ENCODE measurements at regions not wholly inside any gene's neighbourhood (a gene's known extent, or its start where the extent isn't known, plus 50 kb on each side); places are given as distances from the start of the nearest gene placed in this dataset.
"Not testable (repeated sequence)": the region's sequence is repeated elsewhere in the genome, so short reads cannot be mapped to it uniquely, and the experiment has no call there.

DNA sequence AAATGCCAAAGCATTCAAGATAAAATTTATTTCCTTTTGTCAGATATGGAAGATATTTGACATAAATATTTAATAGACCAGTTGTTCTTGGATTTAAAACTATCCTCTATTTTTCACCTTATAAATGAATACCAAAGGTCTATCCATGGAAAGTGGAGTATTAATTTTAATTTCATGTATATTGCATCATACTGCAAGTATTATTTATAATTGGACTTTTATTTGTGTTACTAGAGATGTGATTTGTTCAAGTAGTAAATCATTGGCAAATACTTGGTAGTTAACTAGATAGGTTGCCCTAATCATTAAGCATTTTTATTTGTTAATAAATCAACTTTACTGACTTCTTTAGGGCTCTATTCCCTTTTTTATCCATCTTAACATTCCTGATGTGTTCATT is 98.1 kb downstream of the CDC14C start:
- H3K27me3 ChIP-seq (ENCODE audit: control insufficient read depth, insufficient read depth, low read length) = no peaks in the 10 kb centered on the region
- TF ChIP-seq, protein P1, sequence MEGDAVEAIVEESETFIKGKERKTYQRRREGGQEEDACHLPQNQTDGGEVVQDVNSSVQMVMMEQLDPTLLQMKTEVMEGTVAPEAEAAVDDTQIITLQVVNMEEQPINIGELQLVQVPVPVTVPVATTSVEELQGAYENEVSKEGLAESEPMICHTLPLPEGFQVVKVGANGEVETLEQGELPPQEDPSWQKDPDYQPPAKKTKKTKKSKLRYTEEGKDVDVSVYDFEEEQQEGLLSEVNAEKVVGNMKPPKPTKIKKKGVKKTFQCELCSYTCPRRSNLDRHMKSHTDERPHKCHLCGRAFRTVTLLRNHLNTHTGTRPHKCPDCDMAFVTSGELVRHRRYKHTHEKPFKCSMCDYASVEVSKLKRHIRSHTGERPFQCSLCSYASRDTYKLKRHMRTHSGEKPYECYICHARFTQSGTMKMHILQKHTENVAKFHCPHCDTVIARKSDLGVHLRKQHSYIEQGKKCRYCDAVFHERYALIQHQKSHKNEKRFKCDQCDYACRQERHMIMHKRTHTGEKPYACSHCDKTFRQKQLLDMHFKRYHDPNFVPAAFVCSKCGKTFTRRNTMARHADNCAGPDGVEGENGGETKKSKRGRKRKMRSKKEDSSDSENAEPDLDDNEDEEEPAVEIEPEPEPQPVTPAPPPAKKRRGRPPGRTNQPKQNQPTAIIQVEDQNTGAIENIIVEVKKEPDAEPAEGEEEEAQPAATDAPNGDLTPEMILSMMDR (IDR thresholded peaks at IDR 0.05) = no peak
- no peak overlapping the region for H3K4me3 ChIP-seq (ENCODE audit: low read depth, low read length)
- no peaks in the 10 kb centered on the region for H3K79me2 ChIP-seq
- no peaks in the 10 kb centered on the region for H3K36me3 ChIP-seq (ENCODE audit: control insufficient read depth, insufficient read depth, low read length)
- no peak overlapping the region for H3K27ac ChIP-seq
- H3K9me3 ChIP-seq (ENCODE audit: control insufficient read depth, low read length) = no peaks in the 10 kb centered on the region
- H3K9ac ChIP-seq = no peak overlapping the region
- no peak overlapping the region for H2AFZ ChIP-seq
- no peak overlapping the region for H3K4me2 ChIP-seq (ENCODE audit: low read length)
- no peaks in the 10 kb centered on the region for H3K4me1 ChIP-seq

DNA sequence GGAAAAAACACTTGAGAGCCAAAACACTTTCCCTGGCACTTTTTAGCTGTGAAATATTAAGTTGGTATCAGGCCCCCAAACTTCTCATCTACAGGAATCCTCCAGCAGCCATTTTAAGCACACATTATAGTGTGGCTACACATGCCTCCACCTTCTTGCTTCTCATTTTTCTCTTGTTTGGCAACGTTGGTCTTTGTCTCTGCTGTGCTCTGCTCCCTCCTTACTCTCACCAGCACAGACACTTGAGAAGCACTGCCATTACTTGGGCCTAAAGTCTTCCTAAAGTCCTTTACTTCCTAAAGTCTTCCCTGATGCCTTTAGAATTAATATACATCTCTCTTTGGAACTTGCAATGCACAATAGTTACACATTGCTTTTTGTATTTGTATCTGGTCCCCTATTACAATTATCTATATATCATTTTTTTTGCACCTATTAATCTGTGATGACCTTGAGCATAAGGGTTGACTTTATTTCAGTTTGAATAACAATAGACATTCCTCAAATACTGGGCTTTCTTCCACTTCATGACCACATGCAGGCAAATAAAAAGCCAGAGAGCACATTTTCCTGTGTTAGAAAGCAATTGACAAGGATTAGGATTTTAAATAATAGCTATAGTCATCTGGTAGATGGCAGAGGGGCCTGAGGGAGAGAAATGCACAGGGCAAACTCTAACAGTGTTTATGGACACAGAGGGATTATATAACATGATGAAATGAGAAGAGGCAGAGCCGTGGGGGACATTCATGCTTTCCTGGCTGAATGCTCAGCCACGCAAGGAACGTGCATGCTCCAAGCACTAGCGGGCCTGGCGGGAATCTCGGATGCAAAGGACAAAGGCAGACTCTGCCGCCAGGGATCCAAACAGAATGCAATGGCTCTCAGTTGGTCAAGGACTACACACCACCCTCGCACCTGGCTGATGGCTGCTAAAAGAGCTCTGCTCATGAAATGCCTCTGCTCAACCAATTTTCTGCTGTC is 99.3 kb downstream of the CDC14C start:
- no peak overlapping the region for H3K4me2 ChIP-seq (ENCODE audit: low read length)
- no peaks in the 10 kb centered on the region for H3K27me3 ChIP-seq (ENCODE audit: control insufficient read depth, insufficient read depth, low read length)
- TF ChIP-seq, protein P1 (IDR thresholded peaks at IDR 0.05) = no peak
- H3K27ac ChIP-seq = no peak overlapping the region
- no peaks in the 10 kb centered on the region for H3K4me1 ChIP-seq
- H3K36me3 ChIP-seq (ENCODE audit: control insufficient read depth, insufficient read depth, low read length) = no peaks in the 10 kb centered on the region
- no peaks in the 10 kb centered on the region for H3K79me2 ChIP-seq
- no peak overlapping the region for H3K9ac ChIP-seq
- no peaks in the 10 kb centered on the region for H3K9me3 ChIP-seq (ENCODE audit: control insufficient read depth, low read length)
- H2AFZ ChIP-seq = no peak overlapping the region
- H3K4me3 ChIP-seq (ENCODE audit: low read depth, low read length) = no peak overlapping the region

DNA sequence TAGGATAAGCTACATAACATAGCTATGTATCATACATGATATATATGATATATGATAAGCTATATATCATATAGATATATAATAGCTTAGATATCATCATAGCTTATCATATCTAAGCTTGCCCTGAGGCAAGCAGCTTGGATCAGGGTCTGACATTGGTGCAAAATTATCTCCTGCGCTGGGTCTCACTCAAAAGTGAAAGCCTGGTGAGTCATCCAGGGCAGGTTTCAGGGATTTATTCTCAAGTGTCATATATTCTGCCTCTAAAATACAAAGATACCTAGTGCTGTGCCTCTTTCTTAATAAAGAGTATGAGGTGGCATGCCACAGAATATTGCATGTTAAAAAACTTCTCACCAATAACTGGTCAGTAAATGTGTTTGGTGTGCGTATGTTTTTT is 105.9 kb downstream of the CDC14C start:
- Histone ChIP-seq H3K4me1 (no peaks in the 10 kb centered on the region), H3K4me2 (ENCODE audit: low read length) (no peak overlapping the region), H3K9me3 (ENCODE audit: control insufficient read depth, low read length) (no peaks in the 10 kb centered on the region), H3K36me3 (ENCODE audit: control insufficient read depth, insufficient read depth, low read length) (no peaks in the 10 kb centered on the region), H3K9ac (no peak overlapping the region), H3K79me2 (no peaks in the 10 kb centered on the region), H2AFZ (no peak overlapping the region), H3K27ac (no peak overlapping the region), H3K4me3 (ENCODE audit: low read depth, low read length) (no peak overlapping the region), H3K27me3 (ENCODE audit: control insufficient read depth, insufficient read depth, low read length) (no peaks in the 10 kb centered on the region)
- TF ChIP-seq, protein P1 (IDR thresholded peaks at IDR 0.05) = no peak

DNA sequence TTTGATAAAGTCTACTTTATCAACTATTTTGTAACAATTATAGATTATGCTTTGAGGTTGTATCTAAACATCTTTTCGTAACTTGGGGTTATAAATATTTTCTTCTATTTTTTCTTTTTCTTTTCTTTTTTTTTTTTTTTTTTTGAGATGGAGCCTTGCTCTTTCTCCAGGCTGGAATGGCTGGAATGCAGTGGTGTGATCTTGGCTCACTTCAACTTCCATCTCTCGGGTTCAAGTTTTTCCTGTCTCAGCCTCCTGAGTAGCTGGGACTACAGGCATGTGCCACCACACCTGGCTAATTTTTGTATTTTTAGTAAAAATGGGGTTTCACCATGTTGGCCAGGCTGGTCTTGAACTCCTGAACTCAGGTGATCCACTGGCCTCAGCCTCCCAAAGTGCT is 108.8 kb downstream of the CDC14C start:
- H3K4me1 ChIP-seq; H3K9ac ChIP-seq; H3K27ac ChIP-seq; H3K9me3 ChIP-seq (ENCODE audit: control insufficient read depth, low read length); H3K4me3 ChIP-seq (ENCODE audit: low read depth, low read length); H3K4me2 ChIP-seq (ENCODE audit: low read length); H3K27me3 ChIP-seq (ENCODE audit: control insufficient read depth, insufficient read depth, low read length); H2AFZ ChIP-seq; H3K79me2 ChIP-seq; H3K36me3 ChIP-seq (ENCODE audit: control insufficient read depth, insufficient read depth, low read length): not testable (repeated sequence)

DNA sequence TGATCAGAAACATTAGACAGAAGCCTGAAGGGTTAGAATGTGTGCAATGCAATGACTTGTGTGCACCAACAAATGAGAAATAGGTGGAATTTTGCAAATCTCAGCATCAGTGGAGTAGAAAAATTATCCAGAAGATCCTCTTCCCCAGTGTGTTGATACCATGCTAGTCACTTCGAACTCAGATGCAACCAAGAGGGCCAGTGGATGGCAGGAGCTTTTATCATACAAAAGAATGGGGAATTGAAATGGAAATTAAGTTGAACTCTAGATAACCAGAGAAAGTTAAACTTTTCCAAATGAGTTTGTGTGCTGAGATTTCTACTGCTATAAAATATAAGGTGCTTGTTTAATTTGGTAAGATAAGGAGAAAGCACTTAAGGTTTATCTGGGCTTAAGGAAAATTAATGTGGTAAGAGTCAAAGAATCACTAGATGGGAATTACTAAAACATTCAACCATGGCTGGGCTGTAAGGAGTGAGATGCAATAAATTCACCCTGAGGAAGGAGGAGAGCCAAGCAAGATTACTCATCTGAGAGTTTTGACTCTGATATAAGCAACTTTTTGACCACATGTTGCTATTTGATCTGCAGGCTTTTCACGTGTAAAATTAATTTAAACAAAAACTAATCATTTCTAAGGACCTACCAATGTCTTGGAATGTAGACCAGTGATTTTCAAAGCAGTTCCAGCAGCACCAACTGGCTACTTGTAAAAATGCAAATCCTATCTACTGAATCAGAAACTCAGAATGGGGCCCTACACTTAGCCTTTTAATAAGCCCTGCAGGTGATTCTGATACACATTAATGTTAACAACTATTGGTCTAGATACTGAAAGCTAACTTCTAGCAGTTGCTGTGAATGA is 113.2 kb downstream of the CDC14C start:
- Histone ChIP-seq H3K4me2 (ENCODE audit: low read length) (no peak overlapping the region), H3K27me3 (ENCODE audit: control insufficient read depth, insufficient read depth, low read length) (no peaks in the 10 kb centered on the region), H3K4me1 (no peaks in the 10 kb centered on the region), H3K27ac (no peak overlapping the region), H3K9ac (no peak overlapping the region), H3K79me2 (no peaks in the 10 kb centered on the region), H3K4me3 (ENCODE audit: low read depth, low read length) (no peak overlapping the region), H3K36me3 (ENCODE audit: control insufficient read depth, insufficient read depth, low read length) (no peaks in the 10 kb centered on the region), H3K9me3 (ENCODE audit: control insufficient read depth, low read length) (no peaks in the 10 kb centered on the region), H2AFZ (no peak overlapping the region)
- TF ChIP-seq, protein P1 (IDR thresholded peaks at IDR 0.05) = no peak
